NT2/D1 (cell line): ENCODE measurements at regions not wholly inside any gene's neighbourhood (a gene's known extent, or its start where the extent isn't known, plus 50 kb on each side); places are given as distances from the start of the nearest gene placed in this dataset.

ENCODE experiments used
- SUZ12 ChIP-seq: IDR thresholded peaks from 2 replicates; pipeline ENCODE4 v1.6.1; 2011; ENCODE audit not compliant: insufficient read length, insufficient read depth; ENCODE audit errors: extremely low read depth
- YY1 ChIP-seq: IDR thresholded peaks from 2 replicates; pipeline ENCODE4 v1.6.1; 2011; ENCODE audit not compliant: insufficient read length, insufficient read depth
- ZNF274 ChIP-seq: IDR thresholded peaks from 2 replicates; pipeline ENCODE4 v1.6.1; 2011; ENCODE audit warnings: mild to moderate bottlenecking, low read depth, low read length

DNA sequence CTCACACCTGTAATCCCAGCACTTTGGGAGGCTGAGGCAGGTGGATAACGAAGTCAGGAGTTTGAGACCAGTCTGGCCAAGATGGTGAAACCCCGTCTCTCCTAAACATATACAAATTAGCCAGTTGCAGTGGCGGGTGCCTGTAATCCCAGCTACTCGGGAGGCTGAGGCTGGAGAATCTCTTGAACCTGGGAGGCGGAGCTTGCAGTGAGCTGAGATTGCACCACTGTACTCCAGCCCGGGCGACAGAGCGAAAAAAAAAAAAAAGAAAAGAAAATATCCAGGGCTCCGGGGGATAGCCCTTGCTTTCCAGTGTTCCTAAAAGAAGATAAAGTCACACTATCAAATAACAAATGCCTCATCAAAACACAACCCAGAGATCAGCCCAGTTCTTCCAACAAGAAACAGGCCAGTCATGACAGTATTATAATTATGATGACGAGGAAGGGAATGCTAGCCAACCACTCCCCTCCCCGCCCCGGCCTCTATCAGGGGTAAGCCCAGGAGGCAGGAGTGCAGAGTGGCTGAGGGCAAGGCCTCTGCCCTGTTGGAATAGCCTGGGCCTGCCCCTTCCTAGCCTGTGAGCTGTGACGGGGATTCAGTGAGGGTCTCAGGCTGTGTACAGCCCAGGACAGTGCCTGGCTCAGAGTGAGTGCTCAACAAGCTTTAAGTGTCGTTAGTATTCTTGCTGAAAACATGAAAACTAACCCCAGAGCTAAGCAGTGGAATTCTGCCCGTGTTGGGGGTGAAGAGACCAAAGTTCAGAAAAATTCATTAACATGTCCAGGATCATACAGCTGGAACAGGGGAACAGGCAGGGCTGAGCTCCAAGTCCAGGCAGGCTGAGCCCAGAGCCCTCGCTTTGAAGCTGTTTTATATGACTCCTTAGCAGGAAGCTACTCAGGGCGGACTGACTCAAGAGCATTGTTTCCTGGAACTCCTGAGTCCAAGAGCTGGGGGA, 54.3 kb downstream of the FAM241B start:
- TF ChIP-seq SUZ12 (no peak), YY1 (no peak), ZNF274 (no peak)
